ENCODE measurements at regions not wholly inside any gene's neighbourhood (a gene's known extent, or its start where the extent isn't known, plus 50 kb on each side); places are given as distances from the start of the nearest gene placed in this dataset.
"Not testable (repeated sequence)": the region's sequence is repeated elsewhere in the genome, so short reads cannot be mapped to it uniquely, and the experiment has no call there.

- no peaks in the 10 kb centered on the region; the same call in 1 of the 2 replicates for H3K9me3 Mint-ChIP-seq
- no peak for DNase-seq
- H3K4me3 Mint-ChIP-seq, result no peak overlapping the region
- TF ChIP-seq, protein P1, sequence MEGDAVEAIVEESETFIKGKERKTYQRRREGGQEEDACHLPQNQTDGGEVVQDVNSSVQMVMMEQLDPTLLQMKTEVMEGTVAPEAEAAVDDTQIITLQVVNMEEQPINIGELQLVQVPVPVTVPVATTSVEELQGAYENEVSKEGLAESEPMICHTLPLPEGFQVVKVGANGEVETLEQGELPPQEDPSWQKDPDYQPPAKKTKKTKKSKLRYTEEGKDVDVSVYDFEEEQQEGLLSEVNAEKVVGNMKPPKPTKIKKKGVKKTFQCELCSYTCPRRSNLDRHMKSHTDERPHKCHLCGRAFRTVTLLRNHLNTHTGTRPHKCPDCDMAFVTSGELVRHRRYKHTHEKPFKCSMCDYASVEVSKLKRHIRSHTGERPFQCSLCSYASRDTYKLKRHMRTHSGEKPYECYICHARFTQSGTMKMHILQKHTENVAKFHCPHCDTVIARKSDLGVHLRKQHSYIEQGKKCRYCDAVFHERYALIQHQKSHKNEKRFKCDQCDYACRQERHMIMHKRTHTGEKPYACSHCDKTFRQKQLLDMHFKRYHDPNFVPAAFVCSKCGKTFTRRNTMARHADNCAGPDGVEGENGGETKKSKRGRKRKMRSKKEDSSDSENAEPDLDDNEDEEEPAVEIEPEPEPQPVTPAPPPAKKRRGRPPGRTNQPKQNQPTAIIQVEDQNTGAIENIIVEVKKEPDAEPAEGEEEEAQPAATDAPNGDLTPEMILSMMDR (IDR thresholded peaks at IDR 0.05), result no peak
- no peaks in the 10 kb centered on the region for H3K27me3 Mint-ChIP-seq (ENCODE audit: insufficient read depth)
- no peaks in the 10 kb centered on the region for H3K4me1 Mint-ChIP-seq (ENCODE audit: low read depth)
- no peaks in the 10 kb centered on the region for H3K36me3 Mint-ChIP-seq (ENCODE audit: low read depth)
- H3K27ac Mint-ChIP-seq, result no peak overlapping the region
Measured at GRCh38 chr13:76586842-76587241, 299.4 kb downstream of the KCTD12 start.

DNA sequence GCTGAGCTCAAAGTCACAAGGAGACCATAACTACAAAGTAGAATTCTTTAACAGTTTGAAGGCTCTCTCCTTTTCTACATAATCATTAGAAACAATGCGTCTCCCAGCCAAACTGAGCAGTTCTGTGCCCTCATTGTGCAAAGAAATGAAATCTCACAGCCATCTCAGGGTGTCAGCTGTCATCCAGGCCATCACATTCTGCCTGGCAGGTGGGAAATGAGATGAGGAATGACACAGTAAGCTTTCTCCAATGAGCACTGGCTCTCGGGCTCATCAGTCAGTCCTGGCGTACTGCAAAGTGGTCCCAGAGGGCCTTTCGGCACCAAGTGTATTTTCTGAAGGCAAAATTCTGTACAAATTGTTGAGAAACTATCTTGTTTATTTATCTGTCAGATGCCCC lies 306.5 kb downstream of the KCTD12 start:
- no peaks in the 10 kb centered on the region for H3K4me1 Mint-ChIP-seq (ENCODE audit: low read depth)
- H3K36me3 Mint-ChIP-seq (ENCODE audit: low read depth), result no peaks in the 10 kb centered on the region
- H3K4me3 Mint-ChIP-seq, result no peak overlapping the region
- no peaks in the 10 kb centered on the region for H3K27me3 Mint-ChIP-seq (ENCODE audit: insufficient read depth)
- H3K9me3 Mint-ChIP-seq, result peaks cover 42% of the 10 kb centered on the region
- no peak for DNase-seq
- no peak overlapping the region for H3K27ac Mint-ChIP-seq
- TF ChIP-seq, protein P1 (IDR thresholded peaks at IDR 0.05), result no peak

GRCh38 chr13:76575634-76576033 lies 310.6 kb downstream of the KCTD12 start:
- H3K4me1 Mint-ChIP-seq (ENCODE audit: low read depth); H3K4me3 Mint-ChIP-seq; H3K27ac Mint-ChIP-seq; DNase-seq; H3K36me3 Mint-ChIP-seq (ENCODE audit: low read depth); H3K27me3 Mint-ChIP-seq (ENCODE audit: insufficient read depth): not testable (repeated sequence)
- peaks cover 48% of the 10 kb centered on the region for H3K9me3 Mint-ChIP-seq

- Mint-ChIP-seq H3K4me1 (ENCODE audit: low read depth) (no peaks in the 10 kb centered on the region), H3K9me3 (peaks cover 16% of the 10 kb centered on the region), H3K27me3 (ENCODE audit: insufficient read depth) (peaks cover 2% of the 10 kb centered on the region; the same call in 1 of the 2 replicates), H3K4me3 (no peak overlapping the region), H3K36me3 (ENCODE audit: low read depth) (no peaks in the 10 kb centered on the region), H3K27ac (no peak overlapping the region)
- TF ChIP-seq, protein P1 (IDR thresholded peaks at IDR 0.05), result no peak
- DNase-seq, result no peak
Measured at GRCh38 chr13:76570510-76570971, 315.7 kb downstream of the KCTD12 start.

DNA sequence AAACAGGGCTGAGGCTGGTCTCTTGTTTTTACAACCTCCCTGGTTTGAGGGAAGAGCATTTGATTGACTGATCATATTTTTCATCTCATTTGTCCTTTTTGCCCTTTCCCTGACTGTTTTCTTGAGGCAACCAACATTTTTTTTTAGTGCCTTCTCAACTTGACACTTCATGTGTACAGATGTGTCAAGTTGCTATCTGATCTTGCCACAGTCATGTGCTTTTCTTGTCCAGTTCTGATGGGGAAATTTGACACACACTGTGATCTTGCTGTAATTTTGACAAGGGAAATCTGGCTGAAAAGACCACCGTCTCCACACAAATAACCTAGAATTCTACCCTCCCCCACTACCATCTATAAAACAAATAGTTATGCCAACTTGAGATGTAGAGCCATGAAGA lies 329.6 kb downstream of the KCTD12 start:
- no peak for DNase-seq
- H3K9me3 Mint-ChIP-seq, result peaks cover 4% of the 10 kb centered on the region; the same call in 1 of the 2 replicates

GRCh38 chr13:76552807-76553206 lies 333.4 kb downstream of the KCTD12 start:
- H3K36me3 Mint-ChIP-seq (ENCODE audit: low read depth), result no peaks in the 10 kb centered on the region
- no peak for DNase-seq
- peaks cover 2% of the 10 kb centered on the region; the same call in 1 of the 2 replicates for H3K27me3 Mint-ChIP-seq (ENCODE audit: insufficient read depth)
- no peaks in the 10 kb centered on the region for H3K4me1 Mint-ChIP-seq (ENCODE audit: low read depth)
- no peak overlapping the region for H3K27ac Mint-ChIP-seq
- H3K9me3 Mint-ChIP-seq, result peaks cover 4% of the 10 kb centered on the region; the same call in 1 of the 2 replicates
- TF ChIP-seq, protein P1 (IDR thresholded peaks at IDR 0.05), result no peak
- H3K4me3 Mint-ChIP-seq, result no peak overlapping the region

More for the DNA sequence above, 329.6 kb downstream of the KCTD12 start:
- no peaks in the 10 kb centered on the region for H3K36me3 Mint-ChIP-seq (ENCODE audit: low read depth)
- no peak overlapping the region for H3K27ac Mint-ChIP-seq
- no peaks in the 10 kb centered on the region for H3K4me1 Mint-ChIP-seq (ENCODE audit: low read depth)
- H3K4me3 Mint-ChIP-seq, result no peak overlapping the region
- no peaks in the 10 kb centered on the region; the same call in 1 of the 2 replicates for H3K27me3 Mint-ChIP-seq (ENCODE audit: insufficient read depth)
- TF ChIP-seq, protein P1 (IDR thresholded peaks at IDR 0.05), result no peak
